ENCODE measurements at regions not wholly inside any gene's neighbourhood (a gene's known extent, or its start where the extent isn't known, plus 50 kb on each side); places are given as distances from the start of the nearest gene placed in this dataset.
"Not testable (repeated sequence)": the region's sequence is repeated elsewhere in the genome, so short reads cannot be mapped to it uniquely, and the experiment has no call there.

GRCh38 chr12:88865537-88865936, 285.3 kb upstream of the KITLG start:
- no peak overlapping the region for H3K4me3 ChIP-seq (ENCODE audit: low read length)
- H3K9ac ChIP-seq (ENCODE audit: low read depth, low read length) = no peak overlapping the region
- peaks cover 20% of the 10 kb centered on the region for H3K4me1 ChIP-seq (ENCODE audit: insufficient read depth, low read length)
- no peaks in the 10 kb centered on the region for H3K36me3 ChIP-seq (ENCODE audit: insufficient read depth, low read length)
- H3K27ac ChIP-seq (ENCODE audit: low read depth, low read length) = no peak overlapping the region
- H3K27me3 ChIP-seq (ENCODE audit: insufficient read depth, low read length) = no peaks in the 10 kb centered on the region
- no peaks in the 10 kb centered on the region for H3K9me3 ChIP-seq (ENCODE audit: insufficient read depth, low read depth, low read length)
- 100% methylated on average over 1 of the region's 1 CpG for WGBS

GRCh38 chr12:88860851-88861250, 280.6 kb upstream of the KITLG start:
- no peak overlapping the region for H3K27ac ChIP-seq (ENCODE audit: low read depth, low read length)
- H3K4me1 ChIP-seq (ENCODE audit: insufficient read depth, low read length) = peaks cover 20% of the 10 kb centered on the region
- no peaks in the 10 kb centered on the region for H3K9me3 ChIP-seq (ENCODE audit: insufficient read depth, low read depth, low read length)
- no peak overlapping the region for H3K9ac ChIP-seq (ENCODE audit: low read depth, low read length)
- H3K4me3 ChIP-seq (ENCODE audit: low read length) = no peak overlapping the region
- no peaks in the 10 kb centered on the region for H3K36me3 ChIP-seq (ENCODE audit: insufficient read depth, low read length)
- no peaks in the 10 kb centered on the region for H3K27me3 ChIP-seq (ENCODE audit: insufficient read depth, low read length)
- 90% methylated on average over 3 of the region's 4 CpGs for WGBS

- Histone ChIP-seq H3K27ac (ENCODE audit: low read depth, low read length) (no peak overlapping the region), H3K4me3 (ENCODE audit: low read length) (no peak overlapping the region), H3K4me1 (ENCODE audit: insufficient read depth, low read length) (no peaks in the 10 kb centered on the region), H3K27me3 (ENCODE audit: insufficient read depth, low read length) (no peaks in the 10 kb centered on the region), H3K9me3 (ENCODE audit: insufficient read depth, low read depth, low read length) (no peaks in the 10 kb centered on the region), H3K9ac (ENCODE audit: low read depth, low read length) (no peak overlapping the region), H3K36me3 (ENCODE audit: insufficient read depth, low read length) (no peaks in the 10 kb centered on the region)
- WGBS = no CpG with 5 or more reads among the region's 2 CpGs
Measured at GRCh38 chr12:88856201-88856600, 275.9 kb upstream of the KITLG start.

GRCh38 chr12:88855301-88855700, 275.0 kb upstream of the KITLG start:
- no peak overlapping the region for H3K4me3 ChIP-seq (ENCODE audit: low read length)
- H3K27me3 ChIP-seq (ENCODE audit: insufficient read depth, low read length) = no peaks in the 10 kb centered on the region
- no peaks in the 10 kb centered on the region for H3K9me3 ChIP-seq (ENCODE audit: insufficient read depth, low read depth, low read length)
- H3K9ac ChIP-seq (ENCODE audit: low read depth, low read length) = no peak overlapping the region
- no peaks in the 10 kb centered on the region for H3K36me3 ChIP-seq (ENCODE audit: insufficient read depth, low read length)
- no peaks in the 10 kb centered on the region for H3K4me1 ChIP-seq (ENCODE audit: insufficient read depth, low read length)
- WGBS = 95% methylated on average over 1 of the region's 1 CpG
- no peak overlapping the region for H3K27ac ChIP-seq (ENCODE audit: low read depth, low read length)

- Histone ChIP-seq H3K27me3 (ENCODE audit: insufficient read depth, low read length) (no peaks in the 10 kb centered on the region), H3K9me3 (ENCODE audit: insufficient read depth, low read depth, low read length) (no peaks in the 10 kb centered on the region), H3K4me1 (ENCODE audit: insufficient read depth, low read length) (no peaks in the 10 kb centered on the region), H3K4me3 (ENCODE audit: low read length) (no peak overlapping the region), H3K27ac (ENCODE audit: low read depth, low read length) (no peak overlapping the region), H3K36me3 (ENCODE audit: insufficient read depth, low read length) (no peaks in the 10 kb centered on the region), H3K9ac (ENCODE audit: low read depth, low read length) (no peak overlapping the region)
- 93% methylated on average over 1 of the region's 1 CpG for WGBS
Measured at GRCh38 chr12:88854260-88854659, 274.0 kb upstream of the KITLG start.

- H3K9me3 ChIP-seq (ENCODE audit: insufficient read depth, low read depth, low read length); H3K4me1 ChIP-seq (ENCODE audit: insufficient read depth, low read length); H3K36me3 ChIP-seq (ENCODE audit: insufficient read depth, low read length); H3K9ac ChIP-seq (ENCODE audit: low read depth, low read length); H3K4me3 ChIP-seq (ENCODE audit: low read length); H3K27ac ChIP-seq (ENCODE audit: low read depth, low read length); H3K27me3 ChIP-seq (ENCODE audit: insufficient read depth, low read length): not testable (repeated sequence)
- WGBS = 93% methylated on average over 13 of the region's 14 CpGs
Measured at GRCh38 chr12:88847246-88847645, 267.0 kb upstream of the KITLG start.

- no peaks in the 10 kb centered on the region for H3K27me3 ChIP-seq (ENCODE audit: insufficient read depth, low read length)
- 93% methylated on average over 8 of the region's 8 CpGs for WGBS
- H3K4me1 ChIP-seq (ENCODE audit: insufficient read depth, low read length) = no peaks in the 10 kb centered on the region
- no peaks in the 10 kb centered on the region for H3K36me3 ChIP-seq (ENCODE audit: insufficient read depth, low read length)
- 0 out of 2 replicates have a peak, but pooled peaks cover 3% of the 10 kb centered on the region for H3K9me3 ChIP-seq (ENCODE audit: insufficient read depth, low read depth, low read length)
- no peak overlapping the region for H3K27ac ChIP-seq (ENCODE audit: low read depth, low read length)
- H3K4me3 ChIP-seq (ENCODE audit: low read length) = no peak overlapping the region
- no peak overlapping the region for H3K9ac ChIP-seq (ENCODE audit: low read depth, low read length)
Measured at GRCh38 chr12:88844426-88844825, 264.2 kb upstream of the KITLG start.

DNA sequence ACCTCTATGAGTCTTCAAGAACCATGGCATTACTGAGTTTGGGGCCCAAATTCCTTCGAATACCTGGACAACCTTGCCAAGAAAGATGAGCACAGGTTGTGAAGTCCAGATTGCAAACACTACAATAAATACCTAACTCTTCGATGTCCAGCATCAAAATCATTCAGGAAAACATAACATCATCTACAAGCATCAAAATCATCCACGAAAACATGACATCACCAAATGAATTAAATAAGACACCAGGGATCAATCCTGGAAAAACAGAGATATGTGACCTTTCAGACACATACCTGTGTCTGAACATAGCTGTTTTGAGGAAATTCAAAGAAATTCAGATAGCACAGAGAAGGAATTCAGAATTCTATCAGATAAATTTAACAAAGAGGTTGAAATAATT, 262.0 kb upstream of the KITLG start:
- H3K36me3 ChIP-seq (ENCODE audit: insufficient read depth, low read length) = no peaks in the 10 kb centered on the region
- H3K4me1 ChIP-seq (ENCODE audit: insufficient read depth, low read length) = no peaks in the 10 kb centered on the region
- H3K9ac ChIP-seq (ENCODE audit: low read depth, low read length) = no peak overlapping the region
- H3K4me3 ChIP-seq (ENCODE audit: low read length) = no peak overlapping the region
- no peaks in the 10 kb centered on the region for H3K27me3 ChIP-seq (ENCODE audit: insufficient read depth, low read length)
- H3K9me3 ChIP-seq (ENCODE audit: insufficient read depth, low read depth, low read length) = peaks cover 14% of the 10 kb centered on the region
- no peak overlapping the region for H3K27ac ChIP-seq (ENCODE audit: low read depth, low read length)
- WGBS = 90% methylated on average over 3 of the region's 3 CpGs

- Histone ChIP-seq H3K4me1 (ENCODE audit: insufficient read depth, low read length) (no peaks in the 10 kb centered on the region), H3K36me3 (ENCODE audit: insufficient read depth, low read length) (no peaks in the 10 kb centered on the region), H3K27ac (ENCODE audit: low read depth, low read length) (no peak overlapping the region), H3K4me3 (ENCODE audit: low read length) (no peak overlapping the region), H3K9me3 (ENCODE audit: insufficient read depth, low read depth, low read length) (peaks cover 14% of the 10 kb centered on the region), H3K27me3 (ENCODE audit: insufficient read depth, low read length) (no peaks in the 10 kb centered on the region), H3K9ac (ENCODE audit: low read depth, low read length) (no peak overlapping the region)
- 95% methylated on average over 2 of the region's 2 CpGs for WGBS
Measured at GRCh38 chr12:88839486-88839885, 259.2 kb upstream of the KITLG start.

DNA sequence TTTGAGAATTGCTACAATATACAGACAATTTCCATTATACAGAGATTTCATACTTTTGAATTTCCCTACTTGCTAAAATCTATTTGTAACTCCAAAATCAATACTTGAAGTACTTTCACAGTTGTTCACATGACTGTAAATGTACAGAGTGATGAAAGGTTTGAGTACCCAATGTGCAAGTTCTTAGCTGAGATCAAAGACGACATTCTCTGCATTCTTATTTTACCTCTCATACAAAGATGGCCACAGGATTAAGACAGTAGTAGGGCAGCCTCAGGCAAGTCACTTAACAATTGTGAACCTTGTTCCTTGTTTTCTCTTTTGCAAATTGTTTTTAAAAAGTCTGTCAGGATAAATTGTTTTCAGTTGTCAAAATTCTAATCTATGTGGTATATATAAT, 255.9 kb upstream of the KITLG start:
- 96% methylated on average over 1 of the region's 1 CpG for WGBS
- H3K4me1 ChIP-seq (ENCODE audit: insufficient read depth, low read length) = peaks cover 4% of the 10 kb centered on the region; the same call in 1 of the 2 replicates
- H3K36me3 ChIP-seq (ENCODE audit: insufficient read depth, low read length) = no peaks in the 10 kb centered on the region
- no peak overlapping the region for H3K27ac ChIP-seq (ENCODE audit: low read depth, low read length)
- H3K9me3 ChIP-seq (ENCODE audit: insufficient read depth, low read depth, low read length) = peaks cover 14% of the 10 kb centered on the region
- no peaks in the 10 kb centered on the region for H3K27me3 ChIP-seq (ENCODE audit: insufficient read depth, low read length)
- H3K4me3 ChIP-seq (ENCODE audit: low read length) = no peak overlapping the region
- no peak overlapping the region for H3K9ac ChIP-seq (ENCODE audit: low read depth, low read length)

DNA sequence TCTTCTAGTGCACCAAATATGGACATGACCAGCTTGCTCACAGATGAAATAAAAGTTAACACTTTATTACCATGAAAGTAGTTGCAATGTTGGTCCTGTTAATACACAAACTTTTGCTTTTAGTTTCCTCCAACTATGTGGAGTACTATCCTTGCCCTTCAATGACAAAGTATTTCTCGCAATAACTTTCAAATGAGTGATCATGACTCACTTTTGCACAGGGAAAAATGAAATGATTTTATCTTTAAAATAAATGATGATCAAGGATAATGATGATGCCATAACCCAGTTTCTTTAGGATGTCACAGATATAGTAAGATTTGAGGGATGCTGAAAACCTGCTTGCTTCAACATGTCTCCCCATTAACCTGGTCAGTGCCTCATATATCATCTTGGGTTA, 254.0 kb upstream of the KITLG start:
- no peak overlapping the region for H3K4me3 ChIP-seq (ENCODE audit: low read length)

DNA sequence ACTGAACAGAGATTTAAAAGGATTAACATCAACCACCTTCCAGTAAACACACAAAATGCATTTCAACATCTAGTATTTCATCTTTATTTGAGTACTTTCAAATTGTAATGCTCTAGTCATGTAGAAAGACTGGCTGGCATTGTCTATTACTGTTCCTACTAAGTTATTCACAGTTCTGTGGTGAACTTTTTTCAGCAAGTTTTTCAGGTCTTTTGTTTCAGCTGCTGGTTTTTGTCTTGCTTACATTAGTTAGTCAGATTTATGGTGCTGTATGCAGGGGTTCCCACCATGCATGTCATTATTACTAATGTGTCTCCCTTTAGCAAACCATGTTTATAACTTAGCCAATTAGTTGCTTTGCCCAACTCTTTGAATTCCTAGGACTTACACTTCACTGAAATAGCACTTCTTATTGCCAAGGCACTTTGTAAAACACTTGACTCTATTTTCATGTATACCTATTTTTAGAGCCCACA, 253.4 kb upstream of the KITLG start:
- H3K27ac ChIP-seq (ENCODE audit: low read depth, low read length) = no peak overlapping the region
- H3K9ac ChIP-seq (ENCODE audit: low read depth, low read length) = no peak overlapping the region
- H3K4me3 ChIP-seq (ENCODE audit: low read length) = no peak overlapping the region

More for the DNA sequence above, 254.0 kb upstream of the KITLG start:
- peaks cover 4% of the 10 kb centered on the region; the same call in 1 of the 2 replicates for H3K4me1 ChIP-seq (ENCODE audit: insufficient read depth, low read length)
- H3K36me3 ChIP-seq (ENCODE audit: insufficient read depth, low read length) = no peaks in the 10 kb centered on the region
- no peaks in the 10 kb centered on the region for H3K27me3 ChIP-seq (ENCODE audit: insufficient read depth, low read length)
- WGBS = 100% methylated on average over 1 of the region's 1 CpG
- peaks cover 9% of the 10 kb centered on the region for H3K9me3 ChIP-seq (ENCODE audit: insufficient read depth, low read depth, low read length)
- no peak overlapping the region for H3K9ac ChIP-seq (ENCODE audit: low read depth, low read length)
- H3K27ac ChIP-seq (ENCODE audit: low read depth, low read length) = no peak overlapping the region

More for the DNA sequence above, 253.4 kb upstream of the KITLG start:
- Histone ChIP-seq H3K9me3 (ENCODE audit: insufficient read depth, low read depth, low read length) (peaks cover 5% of the 10 kb centered on the region), H3K36me3 (ENCODE audit: insufficient read depth, low read length) (no peaks in the 10 kb centered on the region), H3K27me3 (ENCODE audit: insufficient read depth, low read length) (no peaks in the 10 kb centered on the region), H3K4me1 (ENCODE audit: insufficient read depth, low read length) (peaks cover 4% of the 10 kb centered on the region; the same call in 1 of the 2 replicates)
